Muscle of back (tissue), 3 donors: ENCODE measurements at regions not wholly inside any gene's neighbourhood (a gene's known extent, or its start where the extent isn't known, plus 50 kb on each side); places are given as distances from the start of the nearest gene placed in this dataset.

Experiments
- DNase-seq, 3 donors: peaks; one replicate each; pipeline versions ENCODE4 v3.0.0 to v3.0.0-alpha.2; 2013

- no peak for DNase-seq
Measured at GRCh38 chr20:56060486-56060885, 55.2 kb upstream of the CBLN4 start.

- no peak for DNase-seq
Measured at GRCh38 chr20:56069016-56069415, 63.7 kb upstream of the CBLN4 start.

DNA sequence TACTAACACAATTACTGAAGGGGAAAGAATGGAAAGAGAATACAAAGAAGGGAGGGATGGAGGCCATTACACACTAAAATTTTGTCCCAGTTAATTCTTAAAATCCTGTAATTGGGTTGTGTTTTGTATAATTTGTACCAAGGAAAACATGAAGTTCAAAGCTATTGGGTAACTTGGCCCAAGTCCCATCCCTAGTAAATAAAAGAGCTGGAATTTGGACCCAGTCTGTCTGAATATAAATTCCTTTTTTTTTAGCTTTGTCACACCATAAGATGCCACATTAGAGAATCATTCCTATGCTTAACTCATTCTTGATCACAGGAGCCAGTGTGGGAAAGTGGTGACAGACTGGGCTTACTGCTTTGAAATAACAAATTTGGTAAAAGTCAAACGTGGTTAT, 66.8 kb upstream of the CBLN4 start:
- DNase-seq, result no peak

- DNase-seq, result no peak
Measured at GRCh38 chr20:56088375-56088774, 83.1 kb upstream of the CBLN4 start.

- DNase-seq, result no peak
Measured at GRCh38 chr20:56091628-56092234, 86.4 kb upstream of the CBLN4 start.

GRCh38 chr20:56094228-56094627, 88.9 kb upstream of the CBLN4 start:
- no peak for DNase-seq

DNA sequence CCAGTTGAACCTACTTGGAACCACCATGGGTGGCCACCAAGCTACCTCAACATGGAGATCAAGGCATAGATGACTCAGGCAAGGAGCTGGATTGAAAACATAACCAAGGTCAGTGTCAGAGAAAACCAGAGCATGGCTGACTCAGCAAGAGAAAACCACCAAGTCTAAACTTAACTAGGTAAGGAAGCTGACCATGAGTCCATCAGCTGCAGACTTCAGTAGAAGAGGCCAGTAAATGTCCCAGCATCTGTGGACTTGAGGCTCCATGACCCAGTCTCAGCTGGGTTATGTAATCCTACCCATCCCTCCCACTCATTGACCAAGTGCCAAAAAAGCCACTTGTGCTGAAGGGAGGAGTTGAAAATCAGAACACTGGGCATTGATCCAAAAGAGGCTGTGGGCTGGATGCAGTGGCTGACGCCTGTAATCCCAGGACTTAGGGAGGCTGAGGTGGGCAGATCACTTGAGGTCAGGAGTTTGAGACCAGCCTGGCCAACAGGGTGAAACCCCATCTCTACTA, 93.7 kb upstream of the CBLN4 start:
- no peak for DNase-seq

GRCh38 chr20:56111961-56112730, 106.8 kb upstream of the CBLN4 start:
- no peak for DNase-seq

DNA sequence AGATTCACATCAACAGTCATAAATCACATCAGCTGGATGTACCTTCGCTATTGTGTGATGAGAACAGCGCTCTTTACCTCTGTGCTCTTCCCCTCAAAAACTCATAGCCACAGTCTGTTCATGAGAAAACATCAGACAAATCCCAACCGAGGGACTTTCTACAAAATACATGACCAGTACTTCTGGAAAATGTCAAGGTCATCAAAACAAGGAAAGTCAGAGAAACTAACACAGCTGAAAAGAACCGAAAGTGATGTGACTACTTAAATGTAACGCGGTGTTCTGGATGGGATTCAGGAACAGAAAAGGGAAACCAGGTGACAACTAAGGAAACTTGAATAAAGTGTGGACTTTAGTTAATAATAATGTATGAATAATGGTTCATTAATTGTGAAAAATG, 112.0 kb upstream of the CBLN4 start:
- DNase-seq, result no peak

DNA sequence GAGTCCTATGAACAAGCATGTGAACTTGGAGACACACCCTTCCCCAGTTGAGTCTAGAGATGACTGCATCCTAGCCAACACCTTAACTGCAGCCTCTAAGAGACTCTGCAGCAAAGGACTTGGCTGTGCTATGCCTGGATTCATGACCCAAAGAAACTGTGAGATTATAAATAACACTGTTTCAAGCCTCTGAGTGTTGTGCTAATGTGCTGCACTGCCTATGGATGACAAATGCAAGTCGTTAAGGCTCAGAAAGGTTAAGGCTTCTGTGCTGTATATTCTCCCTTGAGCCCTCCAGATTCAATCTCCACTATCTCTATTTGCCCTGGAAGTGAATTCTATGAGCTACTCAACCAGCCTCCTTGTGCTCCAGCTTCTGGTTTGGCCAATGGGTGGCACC, 116.5 kb upstream of the CBLN4 start:
- DNase-seq, result no peak

DNA sequence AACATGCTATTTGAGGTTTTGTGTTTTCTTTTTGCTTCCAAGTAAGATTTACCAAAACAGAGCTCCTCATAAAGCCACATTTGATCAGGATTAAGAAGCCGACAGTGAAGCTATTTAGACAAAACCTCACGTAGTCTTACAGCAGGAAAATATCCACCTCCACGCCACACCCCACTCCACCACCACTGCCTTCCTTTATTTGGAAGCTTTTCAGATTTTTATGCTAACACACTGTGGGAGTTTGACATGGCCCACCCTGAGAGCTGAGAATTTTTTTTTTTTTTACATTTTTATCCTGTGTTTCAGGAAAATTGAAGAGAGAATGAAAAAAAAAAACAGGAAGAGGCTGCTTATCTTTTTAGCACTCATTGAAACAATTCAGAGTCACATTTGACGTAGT, 104.8 kb upstream of the MC3R start:
- no peak for DNase-seq

DNA sequence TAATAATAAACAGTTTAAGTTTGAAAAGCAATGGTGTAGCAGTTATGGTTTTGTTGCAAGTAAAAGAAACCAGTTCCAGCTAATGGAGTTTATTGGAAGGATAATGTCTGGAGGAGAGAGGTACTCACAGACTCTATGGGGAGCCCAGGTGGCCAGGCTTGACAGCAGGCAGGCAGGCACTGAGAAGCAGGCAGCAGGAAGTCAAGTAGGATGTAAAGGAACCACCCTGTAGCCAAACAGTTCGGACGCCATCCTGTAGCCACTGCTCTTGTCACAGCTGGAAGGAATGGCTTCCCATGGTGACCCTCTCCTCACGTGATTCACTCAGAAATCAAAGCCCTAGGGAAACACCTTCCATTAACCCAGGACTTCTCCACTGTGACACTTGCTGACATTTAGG, 96.7 kb upstream of the MC3R start:
- no peak for DNase-seq

DNA sequence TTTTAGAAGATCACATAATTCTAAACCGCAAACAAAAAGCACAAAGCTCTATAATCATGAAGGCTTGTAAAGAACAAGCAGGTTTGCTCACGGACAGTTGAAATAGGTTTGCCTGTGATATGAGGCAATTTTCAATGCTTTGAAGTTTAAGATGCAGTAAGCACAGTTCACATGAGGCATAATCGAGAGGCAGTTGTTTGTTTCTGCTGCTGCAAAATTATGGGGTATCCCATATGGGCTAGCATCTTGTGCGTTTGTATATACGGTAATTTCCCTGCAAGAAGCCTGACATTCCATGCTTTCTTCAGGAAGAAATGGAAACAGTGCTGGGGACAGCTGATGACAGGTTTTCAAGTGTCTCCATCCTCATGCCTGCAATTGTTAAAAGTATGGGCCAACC, 94.6 kb upstream of the MC3R start:
- no peak for DNase-seq

- DNase-seq, result no peak
Measured at GRCh38 chr20:56155625-56156024, 92.9 kb upstream of the MC3R start.

DNA sequence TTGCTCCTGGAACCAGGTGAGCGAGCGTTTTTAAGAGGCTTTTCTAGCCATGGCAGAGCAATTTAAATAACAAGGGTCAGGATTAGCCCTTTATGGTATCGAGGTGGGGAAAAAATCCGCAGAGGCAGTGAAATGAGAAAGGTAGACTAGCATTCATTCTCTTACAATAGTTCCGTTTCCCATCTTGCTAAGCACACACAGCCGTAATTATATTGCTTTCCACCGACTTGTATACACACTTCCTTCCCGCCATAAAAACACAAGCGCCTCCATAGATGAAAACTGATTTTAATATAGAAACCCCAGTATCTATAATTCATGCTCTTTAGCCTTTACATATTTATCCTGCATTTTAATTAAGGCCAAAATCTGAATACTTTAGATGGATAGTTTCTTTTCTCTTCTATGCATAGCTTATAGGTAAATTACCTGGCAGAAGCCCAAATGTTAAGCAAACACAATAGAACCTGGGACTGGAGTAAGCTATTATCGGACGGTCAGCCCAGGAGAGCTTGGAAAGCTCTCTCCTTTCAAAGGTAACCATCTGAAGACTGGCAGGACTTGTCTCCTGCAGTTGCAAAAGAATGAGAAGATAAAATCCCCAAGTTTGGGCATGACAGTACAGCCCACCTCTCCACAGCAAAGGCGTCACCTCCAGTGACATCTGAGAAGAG, 90.9 kb upstream of the MC3R start:
- DNase-seq, result no peak

GRCh38 chr20:56158489-56158888, 90.0 kb upstream of the MC3R start:
- DNase-seq, result peak in 2 of 3 donors; percentile 3 to 9

GRCh38 chr20:56160956-56161355, 87.6 kb upstream of the MC3R start:
- no peak for DNase-seq

DNA sequence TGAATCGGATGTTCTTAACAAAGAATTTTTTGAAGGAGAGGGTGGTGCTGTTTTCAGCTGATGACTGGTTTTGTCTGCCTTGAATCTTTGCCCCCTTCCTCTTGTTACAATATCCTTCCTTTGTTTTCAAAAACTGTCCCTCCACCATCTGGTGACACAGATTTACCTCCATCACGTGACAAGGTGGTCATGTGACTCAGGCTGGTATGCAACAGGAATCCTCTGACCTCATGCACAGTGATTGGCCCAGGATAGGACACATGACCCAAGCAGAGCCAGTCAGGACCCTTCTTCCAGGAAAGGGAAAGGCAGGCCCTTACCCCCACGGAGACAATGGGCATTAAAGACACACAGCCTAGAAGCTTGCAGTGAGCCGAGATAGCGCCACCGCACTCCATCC, 84.7 kb upstream of the MC3R start:
- no peak for DNase-seq

DNA sequence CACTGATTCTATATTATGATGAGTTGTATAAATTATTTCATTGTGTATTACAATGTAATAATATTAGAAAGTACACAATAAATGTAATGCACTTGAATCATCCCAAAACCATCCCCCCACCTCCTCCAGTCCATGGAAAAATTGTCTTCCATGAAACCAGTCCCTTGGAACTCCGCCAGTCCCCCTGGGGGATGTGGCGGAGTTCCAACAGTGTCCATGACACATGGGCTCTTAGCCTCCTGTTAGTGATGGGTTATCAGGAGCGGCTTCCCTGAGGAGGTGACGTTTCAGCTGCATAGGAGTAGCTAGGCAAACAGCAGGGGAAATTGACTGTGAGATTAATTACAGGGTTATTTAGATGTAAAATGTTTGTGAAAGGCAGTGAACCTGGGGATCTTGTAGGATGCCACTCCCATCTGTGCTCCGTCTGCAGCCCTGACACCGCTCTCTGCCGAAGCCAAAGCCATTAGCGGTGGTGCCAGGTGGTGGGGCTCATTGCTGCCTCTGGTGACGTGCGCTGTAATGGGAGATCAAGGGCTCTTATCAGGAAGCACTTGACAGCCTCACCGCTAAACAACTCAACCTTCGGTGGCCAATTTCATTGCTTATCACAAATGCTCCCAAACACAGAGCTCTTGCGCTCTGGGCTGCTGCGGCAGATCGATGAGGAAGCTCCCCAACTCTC, 81.6 kb upstream of the MC3R start:
- DNase-seq, result no peak

DNA sequence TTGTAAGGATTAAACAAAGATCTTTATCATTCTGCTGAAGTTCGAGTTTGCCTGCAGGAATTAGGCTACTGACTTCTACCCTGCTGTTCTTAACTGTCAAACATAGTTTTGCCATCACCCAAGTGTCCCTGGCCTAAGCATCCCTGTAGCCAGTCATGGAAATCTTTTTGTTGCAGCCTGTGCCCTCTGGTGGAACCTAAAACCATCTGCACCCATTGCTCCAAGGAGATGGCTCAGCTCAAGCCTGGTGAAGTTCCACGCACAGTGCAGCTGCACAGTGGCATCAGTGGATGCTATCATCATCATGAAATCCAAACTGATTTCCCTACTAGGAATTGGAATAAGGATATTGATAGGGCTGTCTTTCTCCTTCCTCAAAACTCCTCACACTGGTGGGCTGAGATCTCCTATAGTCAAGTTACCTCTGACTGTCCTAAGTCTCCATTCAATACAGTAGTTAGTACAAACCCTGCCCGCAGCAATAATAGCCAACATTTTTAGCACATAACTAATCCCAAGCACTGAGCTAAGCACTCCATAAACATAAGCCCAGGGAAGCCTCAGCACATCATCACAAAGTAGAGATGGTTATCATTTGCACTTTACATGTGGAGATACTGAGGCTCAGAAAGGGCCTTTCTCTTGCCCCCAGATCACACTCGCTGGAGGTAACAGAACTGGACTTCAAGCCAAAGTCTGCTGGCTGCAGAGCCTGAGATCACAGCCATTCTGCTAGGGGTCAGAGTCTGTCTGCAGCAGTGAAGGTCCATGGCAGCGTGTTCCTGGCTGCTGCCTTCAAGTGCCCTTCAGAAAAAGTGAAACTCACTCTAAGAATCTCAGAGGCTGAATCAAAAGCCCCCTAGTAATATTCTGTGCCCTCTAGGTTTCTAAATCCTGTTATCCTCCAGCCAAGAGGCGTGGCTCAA, 77.2 kb upstream of the MC3R start:
- peak in 1 of 3 donors; percentile 20 for DNase-seq

GRCh38 chr20:56173438-56173837, 75.1 kb upstream of the MC3R start:
- no peak for DNase-seq
